ENCODE measurements at regions not wholly inside any gene's neighbourhood (a gene's known extent, or its start where the extent isn't known, plus 50 kb on each side); places are given as distances from the start of the nearest gene placed in this dataset.

- no peak for DNase-seq
- H3K4me3 ChIP-seq, result no peak overlapping the region
- H3K36me3 ChIP-seq, result no peaks in the 10 kb centered on the region
- peak overlapping the region; percentile 59 to 68 (median 63) for H3K27ac ChIP-seq
- 88 to 93% methylated on average over 2 of the region's 2 CpGs for WGBS, 2 donors
- no peak for TF ChIP-seq CTCF (IDR thresholded peaks at IDR 0.05)
- intact Hi-C loops (cut with DNase I), result loop anchor here (10.0 kb wide), 1 partner anchor 214 kb away; no protein-coding TSS in a partner anchor
- peaks cover 0 to 22% (median 19%) of the 10 kb centered on the region in 4 donors for H3K4me1 ChIP-seq
- no peaks in the 10 kb centered on the region for H3K9me3 ChIP-seq
- H3K27me3 ChIP-seq, result no peaks in the 10 kb centered on the region
These were observed 220.3 kb upstream of the SFRP2 start for GRCh38 chr4:154009191-154009590.

DNA sequence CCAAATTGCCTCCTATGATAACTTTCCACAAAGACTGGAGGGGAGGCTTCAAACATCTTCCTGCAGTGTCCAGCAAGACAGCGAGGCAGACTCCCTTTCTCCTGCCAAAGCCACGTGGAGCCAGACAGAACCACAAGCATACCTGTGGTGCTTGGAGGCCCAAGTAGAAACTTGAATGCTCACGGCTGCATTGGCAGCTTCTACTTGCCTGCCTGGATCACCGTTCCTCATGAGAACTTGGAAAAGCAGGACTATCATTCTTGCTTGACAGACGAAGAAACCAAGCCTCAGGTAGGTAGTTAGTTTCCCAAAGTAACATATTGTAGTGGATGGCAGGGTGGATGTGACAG, 216.3 kb upstream of the SFRP2 start:
- Histone ChIP-seq H3K27ac (peak overlapping the region; percentile 40 to 65 (median 46)), H3K4me3 (no peak overlapping the region), H3K9me3 (no peaks in the 10 kb centered on the region), H3K4me1 (peaks cover 0 to 13% (median 12%) of the 10 kb centered on the region in 4 donors), H3K36me3 (no peaks in the 10 kb centered on the region), H3K27me3 (no peaks in the 10 kb centered on the region)
- 90% methylated on average over 5 of the region's 5 CpGs for WGBS, 2 donors
- TF ChIP-seq EP300 (IDR thresholded peaks at IDR 0.05) (no peak), POLR2A (IDR thresholded peaks at IDR 0.05) (no peak)
- no peak for DNase-seq
- intact Hi-C loops (cut with DNase I), result loop anchor here (10.0 kb wide), 1 partner anchor 210 kb away; no protein-coding TSS in a partner anchor

- no peaks in the 10 kb centered on the region for H3K36me3 ChIP-seq
- H3K9me3 ChIP-seq, result no peaks in the 10 kb centered on the region
- peak overlapping the region; percentile 46 to 65 (median 52) for H3K27ac ChIP-seq
- 85% methylated on average over 7 of the region's 7 CpGs for WGBS, 2 donors
- H3K4me1 ChIP-seq, result peaks cover 0 to 9% (median 9%) of the 10 kb centered on the region in 4 donors
- no peaks in the 10 kb centered on the region for H3K27me3 ChIP-seq
- intact Hi-C loops (cut with DNase I), result loop anchor here (10.0 kb wide), 1 partner anchor 210 kb away; no protein-coding TSS in a partner anchor
- no peak for TF ChIP-seq EP300 (IDR thresholded peaks at IDR 0.05)
- TF ChIP-seq POLR2AphosphoS5 (IDR thresholded peaks at IDR 0.05), result peak in 3 of 4 donors; percentile 60 to 67 (median 61)
- DNase-seq, result peak; percentile 85
- H3K4me3 ChIP-seq, result no peak overlapping the region
These were observed 215.8 kb upstream of the SFRP2 start for GRCh38 chr4:154004507-154005170.

DNA sequence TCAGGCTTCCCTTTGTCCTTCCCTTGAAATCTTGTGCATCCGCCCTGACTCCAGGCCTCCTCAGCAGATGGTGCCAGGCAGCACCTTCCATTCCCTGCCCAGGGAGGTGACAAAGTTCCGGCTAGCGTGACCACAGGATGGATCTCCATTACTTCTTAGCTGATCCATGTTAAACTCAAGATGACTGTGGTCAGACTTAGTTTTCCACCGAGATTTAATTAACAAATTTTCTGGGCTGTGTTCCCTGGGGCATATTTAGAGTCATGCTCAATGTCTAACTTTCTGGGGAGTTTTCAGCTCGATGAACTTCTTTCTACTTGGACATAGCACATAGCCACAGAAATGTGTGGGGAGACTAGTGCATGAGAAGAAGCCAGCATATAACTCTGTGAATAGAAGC, 215.1 kb upstream of the SFRP2 start:
- no peak for DNase-seq
- Histone ChIP-seq H3K27ac (peak overlapping the region; percentile 24 to 57 (median 47)), H3K36me3 (no peaks in the 10 kb centered on the region), H3K4me3 (no peak overlapping the region), H3K27me3 (no peaks in the 10 kb centered on the region), H3K4me1 (peaks cover 0 to 9% (median 7%) of the 10 kb centered on the region in 4 donors), H3K9me3 (no peaks in the 10 kb centered on the region)
- no peak for TF ChIP-seq POLR2AphosphoS5 (IDR thresholded peaks at IDR 0.05)
- TF ChIP-seq CTCF (IDR thresholded peaks at IDR 0.05), result no peak
- no peak for TF ChIP-seq POLR2A (IDR thresholded peaks at IDR 0.05)
- no peak for TF ChIP-seq EP300 (IDR thresholded peaks at IDR 0.05)
- 89 to 91% methylated on average over 5 of the region's 5 CpGs for WGBS, 2 donors
- intact Hi-C loops (cut with DNase I), result loop anchor here (10.0 kb wide), 1 partner anchor 209 kb away; no protein-coding TSS in a partner anchor

DNA sequence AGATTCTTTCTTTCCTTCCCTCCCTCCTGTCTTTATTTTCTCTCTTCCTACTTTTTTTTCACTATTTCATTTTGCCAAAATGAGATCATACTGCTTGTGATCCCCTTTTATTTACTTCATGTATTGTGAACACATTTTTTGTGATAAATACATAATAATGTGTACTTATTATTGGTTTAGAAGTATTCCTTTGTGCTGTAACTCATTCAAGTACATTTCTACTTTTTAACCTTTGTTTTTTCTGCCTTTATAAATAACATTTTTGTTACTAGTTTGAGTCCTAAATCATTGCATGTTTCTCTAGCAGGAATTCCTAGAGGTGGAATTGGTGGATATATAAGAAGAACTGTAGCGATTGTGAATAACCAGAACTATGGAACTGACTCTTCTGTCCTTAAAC, 214.5 kb upstream of the SFRP2 start:
- no peak overlapping the region for H3K27ac ChIP-seq
- peaks cover 0 to 9% (median 7%) of the 10 kb centered on the region in 4 donors for H3K4me1 ChIP-seq
- H3K4me3 ChIP-seq, result no peak overlapping the region
- 95 to 97% methylated on average over 1 of the region's 1 CpG for WGBS, 2 donors
- H3K36me3 ChIP-seq, result no peaks in the 10 kb centered on the region
- no peak for DNase-seq
- H3K27me3 ChIP-seq, result no peaks in the 10 kb centered on the region
- H3K9me3 ChIP-seq, result no peaks in the 10 kb centered on the region
- intact Hi-C loops (cut with DNase I), result loop anchor here (10.0 kb wide), 1 partner anchor 209 kb away; no protein-coding TSS in a partner anchor
- TF ChIP-seq POLR2A (IDR thresholded peaks at IDR 0.05) (no peak), CTCF (IDR thresholded peaks at IDR 0.05) (no peak), EP300 (IDR thresholded peaks at IDR 0.05) (no peak), POLR2AphosphoS5 (IDR thresholded peaks at IDR 0.05) (no peak)

All from sigmoid colon (tissue), 6 donors.